MCF 10A (cell line): ENCODE measurements at regions not wholly inside any gene's neighbourhood (a gene's known extent, or its start where the extent isn't known, plus 50 kb on each side); places are given as distances from the start of the nearest gene placed in this dataset.

Experiments
- BruUV-seq: library from RNA; stranded (reverse); fragments of 400-500 nt; replicated peaks from 2 replicates; lab custom pipeline; 2021; lab: Mats Ljungman, UMichigan
- CTCF ChIA-PET: fragments of 300-600 bp; sonication (Branson Sonifier 250); formaldehyde crosslinking; extraction: SDS; loops from one replicate; lab custom pipeline; 2021; ENCODE audit warnings: antibody characterized with exemption, inconsistent platforms; lab: Yijun Ruan, JAX
- POLR2A ChIA-PET: fragments of 300-600, 350-650 bp; sonication (Branson Sonifier 250); formaldehyde crosslinking; extraction: SDS; loops from one replicate; lab custom pipeline; 2020; ENCODE audit warnings: antibody characterized with exemption, inconsistent platforms; lab: Yijun Ruan, JAX
- DNase-seq: peaks from one replicate; pipeline ENCODE4 v3.0.0-alpha.2; 2018; ENCODE audit not compliant: unreplicated experiment
- H3K27ac Mint-ChIP-seq: one replicate; pipeline ENCODE4 v1.8.0; 2022; ENCODE audit warnings: mild to moderate bottlenecking, low read depth, mixed read lengths; ENCODE audit not compliant: unreplicated experiment
- H3K27me3 Mint-ChIP-seq: one replicate; pipeline ENCODE4 v1.8.0; 2022; ENCODE audit warnings: mixed read lengths; ENCODE audit not compliant: insufficient read depth, unreplicated experiment
- H3K36me3 Mint-ChIP-seq: one replicate; pipeline ENCODE4 v1.8.0; 2022; ENCODE audit warnings: mild to moderate bottlenecking, moderate library complexity, mixed read lengths; ENCODE audit not compliant: insufficient read depth, unreplicated experiment
- H3K4me1 Mint-ChIP-seq: one replicate; pipeline ENCODE4 v1.8.0; 2022; ENCODE audit warnings: mixed read lengths; ENCODE audit not compliant: insufficient read depth, unreplicated experiment
- H3K4me3 Mint-ChIP-seq: one replicate; pipeline ENCODE4 v1.8.0; 2022; ENCODE audit warnings: mild to moderate bottlenecking, moderate library complexity, mixed read lengths; ENCODE audit not compliant: unreplicated experiment
- H3K9me3 Mint-ChIP-seq: one replicate; pipeline ENCODE4 v1.8.0; 2022; ENCODE audit warnings: mixed read lengths; ENCODE audit not compliant: unreplicated experiment
- CTCF ChIP-seq: fragments of 200-600 bp; IDR thresholded peaks from one replicate; pipeline ENCODE4 v1.8.0; 2022; ENCODE audit warnings: antibody characterized with exemption, mild to moderate bottlenecking; ENCODE audit not compliant: unreplicated experiment
- intact Hi-C: fragments of 100-400 bp; cut with micrococcal nuclease; formaldehyde crosslinking; loops from 2 replicates; pipeline ENCODE4 v1.14.1; 2022

- intact Hi-C loops, result no loop called here
- H3K36me3 Mint-ChIP-seq, result no peaks in the 10 kb centered on the region
- no peaks in the 10 kb centered on the region for H3K9me3 Mint-ChIP-seq
- CTCF ChIA-PET, result no interaction called here
- H3K4me1 Mint-ChIP-seq, result peaks cover 6% of the 10 kb centered on the region
- H3K4me3 Mint-ChIP-seq, result no peak overlapping the region
- TF ChIP-seq CTCF, result no peak
- H3K27me3 Mint-ChIP-seq, result peaks cover 17% of the 10 kb centered on the region
- DNase-seq, result no peak
- POLR2A ChIA-PET, result interaction anchor here (1.6 kb wide), 1 partner anchor 16 kb away, joined by 6 read pairs; no protein-coding TSS in a partner anchor
- H3K27ac Mint-ChIP-seq, result no peak overlapping the region
- BruUV-seq, result no TSS peak
Observed at GRCh38 chr3:44130249-44130648, 111.4 kb upstream of the TOPAZ1 start.

DNA sequence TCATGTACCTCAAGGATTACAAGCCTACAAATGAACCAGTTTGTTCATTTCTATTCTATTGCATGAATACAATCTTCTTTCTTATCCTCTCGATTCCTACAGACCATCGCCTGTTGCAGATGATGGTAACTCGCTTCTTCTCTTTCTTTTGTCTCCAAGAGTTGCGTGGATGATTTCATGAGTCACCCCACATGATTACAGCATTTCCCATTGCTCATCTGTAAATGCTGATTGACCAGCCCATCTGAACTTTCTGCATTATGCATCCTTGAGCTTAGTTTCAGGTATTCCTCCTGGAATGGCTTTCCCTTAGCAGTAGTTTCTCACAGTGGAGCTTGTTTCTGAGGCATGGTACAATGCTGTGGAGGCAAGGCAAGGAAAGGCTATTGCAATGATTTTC is 109.6 kb upstream of the TOPAZ1 start:
- H3K9me3 Mint-ChIP-seq, result no peaks in the 10 kb centered on the region
- peaks cover 6% of the 10 kb centered on the region for H3K4me1 Mint-ChIP-seq
- DNase-seq, result peak; percentile 36
- peaks cover 19% of the 10 kb centered on the region for H3K27me3 Mint-ChIP-seq
- CTCF ChIA-PET, result interaction anchor here (0.7 to 1.4 kb wide), 2 partner anchors 371 to 588 kb away, joined by 3 read pairs; no protein-coding TSS in a partner anchor
- BruUV-seq, result no TSS peak
- POLR2A ChIA-PET, result interaction anchor here (0.6 to 1.5 kb wide), 3 partner anchors 9 to 68 kb away, joined by 3 to 6 read pairs (median 3); no protein-coding TSS in a partner anchor
- no peak overlapping the region for H3K27ac Mint-ChIP-seq
- H3K36me3 Mint-ChIP-seq, result no peaks in the 10 kb centered on the region
- intact Hi-C loops, result no loop called here
- no peak overlapping the region for H3K4me3 Mint-ChIP-seq
- TF ChIP-seq CTCF, result no peak

GRCh38 chr3:44132593-44132992 is 109.1 kb upstream of the TOPAZ1 start:
- Mint-ChIP-seq H3K4me1 (peaks cover 6% of the 10 kb centered on the region), H3K27me3 (peaks cover 19% of the 10 kb centered on the region), H3K9me3 (no peaks in the 10 kb centered on the region), H3K27ac (no peak overlapping the region), H3K36me3 (no peaks in the 10 kb centered on the region), H3K4me3 (no peak overlapping the region)
- CTCF ChIA-PET, result no interaction called here
- DNase-seq, result no peak
- POLR2A ChIA-PET, result interaction anchor here (0.6 to 1.5 kb wide), 4 partner anchors 10 to 69 kb away, joined by 3 to 6 read pairs (median 3); no protein-coding TSS in a partner anchor
- intact Hi-C loops, result no loop called here
- no peak for TF ChIP-seq CTCF
- BruUV-seq, result no TSS peak

- POLR2A ChIA-PET, result interaction anchor here (0.6 to 1.0 kb wide), 2 partner anchors 15 to 421 kb away, joined by 4 read pairs; no protein-coding TSS in a partner anchor
- Mint-ChIP-seq H3K27ac (no peak overlapping the region), H3K36me3 (no peaks in the 10 kb centered on the region), H3K4me1 (peaks cover 6% of the 10 kb centered on the region), H3K27me3 (peaks cover 19% of the 10 kb centered on the region), H3K9me3 (no peaks in the 10 kb centered on the region), H3K4me3 (no peak overlapping the region)
- intact Hi-C loops, result no loop called here
- CTCF ChIA-PET, result interaction anchor here (0.8 kb wide), 1 partner anchor 54 kb away, joined by 3 read pairs; no protein-coding TSS in a partner anchor
- TF ChIP-seq CTCF, result no peak
- no TSS peak for BruUV-seq
- DNase-seq, result peak; percentile 31
Observed at GRCh38 chr3:44136421-44136820, 105.3 kb upstream of the TOPAZ1 start.
